ENCODE measurements at regions not wholly inside any gene's neighbourhood (a gene's known extent, or its start where the extent isn't known, plus 50 kb on each side); places are given as distances from the start of the nearest gene placed in this dataset.

DNA sequence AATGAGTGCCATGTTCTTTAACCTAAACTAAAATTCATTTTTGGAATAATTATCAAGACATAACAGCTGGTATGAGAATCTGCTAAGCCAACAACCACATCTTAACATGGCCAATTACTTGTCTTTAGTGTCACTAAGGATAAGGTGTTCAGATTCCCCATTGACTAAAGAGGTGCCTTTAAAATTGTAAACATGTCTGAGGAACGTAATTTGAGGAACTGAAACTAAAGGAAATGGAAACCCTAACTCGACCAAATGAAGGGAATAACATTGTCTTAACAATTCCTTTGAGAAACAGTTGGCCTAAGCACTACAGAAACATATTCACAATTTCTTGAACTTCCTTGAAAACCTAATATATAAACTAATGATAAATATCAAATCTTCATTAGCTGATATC, 355.4 kb upstream of the GULP1 start:
- no peak for DNase-seq (ENCODE audit: low read depth)

DNA sequence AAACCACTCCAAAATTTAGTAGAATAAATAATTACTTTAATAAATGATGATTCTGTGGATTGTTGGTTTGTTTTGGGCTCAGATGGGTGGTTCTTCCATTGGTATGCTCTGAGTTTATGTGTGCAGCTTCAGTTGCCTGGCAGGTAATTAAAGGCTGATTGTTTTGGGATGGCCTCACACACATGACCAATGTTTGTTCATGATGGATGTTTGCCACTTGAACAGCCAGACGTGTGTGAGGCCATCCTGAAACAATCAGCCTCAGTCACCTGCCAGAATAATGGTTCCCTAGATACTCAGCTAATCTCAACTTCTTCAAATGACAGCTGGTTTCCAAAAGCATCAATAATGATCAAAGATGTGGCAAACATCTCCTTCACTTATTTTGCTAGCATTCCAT, 352.5 kb upstream of the GULP1 start:
- no peak for DNase-seq (ENCODE audit: low read depth)

DNA sequence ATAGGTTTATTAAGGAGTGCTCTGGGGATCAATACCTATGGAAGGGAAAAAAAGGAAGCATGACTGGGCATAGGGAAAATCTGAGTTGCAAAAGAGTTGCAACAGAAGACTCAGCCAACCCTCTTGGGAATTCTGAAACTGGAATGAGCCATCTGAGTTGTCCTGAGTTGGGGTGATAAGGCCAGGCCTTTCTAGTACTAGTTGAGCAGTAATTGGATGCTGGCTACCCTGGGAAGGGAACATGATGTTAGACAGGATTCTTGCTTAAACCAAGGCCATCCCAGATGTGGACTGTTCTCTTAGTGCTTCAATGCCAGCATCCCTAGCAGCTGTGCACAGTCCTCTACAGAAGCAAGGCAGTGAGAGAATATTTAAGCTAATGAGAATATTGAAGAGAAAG, 348.8 kb upstream of the GULP1 start:
- DNase-seq (ENCODE audit: low read depth), result no peak

DNA sequence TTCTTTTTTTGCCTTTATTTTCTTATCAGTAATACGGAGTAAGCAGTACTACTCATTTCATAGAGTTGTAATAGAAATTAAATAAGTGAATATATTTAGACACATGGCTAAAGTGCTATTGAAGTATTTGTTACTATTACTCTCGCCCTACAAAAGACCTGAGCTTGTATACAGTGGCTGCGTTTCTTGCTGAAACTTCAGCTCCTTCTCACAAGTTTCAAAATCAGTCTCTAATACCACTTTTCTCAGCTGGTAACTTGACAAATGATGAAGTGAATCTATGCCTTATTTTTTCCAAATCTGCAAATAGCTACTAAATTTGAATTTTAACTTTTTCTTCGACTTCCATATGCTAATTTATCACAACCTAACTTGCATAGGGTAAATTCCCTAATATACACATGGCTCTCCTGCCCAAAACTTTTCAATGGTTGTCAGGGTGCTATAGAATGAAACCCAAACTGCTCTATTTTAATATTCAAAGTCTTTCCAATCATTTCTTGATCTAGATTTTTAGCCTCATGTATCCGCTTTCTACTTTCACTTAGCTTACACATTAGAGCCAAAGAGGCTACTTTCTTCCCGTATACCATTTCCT, 347.8 kb upstream of the GULP1 start:
- DNase-seq (ENCODE audit: low read depth), result no peak

DNA sequence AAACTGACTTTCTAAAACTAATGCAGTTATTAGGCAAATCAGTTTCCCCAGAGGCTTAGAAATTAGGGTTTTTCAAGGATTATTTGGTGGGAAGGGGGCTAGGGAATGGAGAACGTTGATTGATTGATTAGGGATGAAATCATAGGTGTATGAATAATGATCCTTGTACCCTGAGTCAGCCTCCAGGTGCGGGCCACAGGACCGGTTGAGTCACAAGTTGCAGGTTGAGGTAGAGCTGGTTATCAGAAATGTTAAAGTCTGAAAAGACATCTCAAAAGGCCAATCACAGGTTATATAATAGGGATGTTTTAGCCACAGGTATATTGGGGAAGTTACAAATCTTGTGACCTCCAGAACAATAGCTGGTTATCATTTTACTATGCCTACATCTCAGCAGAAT, 341.8 kb upstream of the GULP1 start:
- DNase-seq (ENCODE audit: low read depth), result no peak

DNA sequence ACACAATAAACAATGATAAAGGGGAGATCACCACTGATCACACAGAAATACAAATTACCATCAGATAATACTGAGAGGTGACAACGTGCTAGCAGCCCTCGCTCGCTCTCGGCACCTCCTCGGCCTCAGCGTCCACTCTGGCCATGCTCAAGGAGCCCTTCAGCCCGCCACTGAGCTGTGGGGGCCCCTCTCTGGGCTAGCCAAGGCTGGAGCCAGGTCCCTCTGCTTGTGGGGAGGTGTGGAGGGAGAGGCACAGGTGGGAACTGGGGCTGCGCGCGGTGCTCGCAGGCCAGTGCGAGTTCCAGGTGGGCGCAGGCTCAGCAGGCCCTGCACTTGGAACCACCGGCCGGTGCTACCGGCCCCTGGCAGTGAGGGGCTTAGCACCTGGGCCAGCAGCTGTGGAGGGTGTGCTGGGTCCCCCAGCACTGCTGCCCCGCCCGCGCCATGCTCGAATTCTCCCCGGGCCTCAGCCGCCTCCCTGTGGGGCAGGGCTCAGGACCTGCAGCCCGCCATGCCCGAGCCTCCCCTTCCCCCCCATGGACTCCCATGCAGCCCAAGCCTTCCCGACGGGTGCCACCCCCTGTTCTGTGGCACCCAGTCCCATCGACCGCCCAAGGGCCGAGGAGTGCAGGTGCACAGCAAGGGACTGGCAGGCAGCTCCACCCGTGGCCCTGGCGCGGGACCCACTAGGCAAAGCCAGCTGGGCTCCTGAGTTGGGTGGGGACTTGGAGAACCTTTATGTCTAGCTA, 340.0 kb upstream of the GULP1 start:
- DNase-seq (ENCODE audit: low read depth), result no peak

DNA sequence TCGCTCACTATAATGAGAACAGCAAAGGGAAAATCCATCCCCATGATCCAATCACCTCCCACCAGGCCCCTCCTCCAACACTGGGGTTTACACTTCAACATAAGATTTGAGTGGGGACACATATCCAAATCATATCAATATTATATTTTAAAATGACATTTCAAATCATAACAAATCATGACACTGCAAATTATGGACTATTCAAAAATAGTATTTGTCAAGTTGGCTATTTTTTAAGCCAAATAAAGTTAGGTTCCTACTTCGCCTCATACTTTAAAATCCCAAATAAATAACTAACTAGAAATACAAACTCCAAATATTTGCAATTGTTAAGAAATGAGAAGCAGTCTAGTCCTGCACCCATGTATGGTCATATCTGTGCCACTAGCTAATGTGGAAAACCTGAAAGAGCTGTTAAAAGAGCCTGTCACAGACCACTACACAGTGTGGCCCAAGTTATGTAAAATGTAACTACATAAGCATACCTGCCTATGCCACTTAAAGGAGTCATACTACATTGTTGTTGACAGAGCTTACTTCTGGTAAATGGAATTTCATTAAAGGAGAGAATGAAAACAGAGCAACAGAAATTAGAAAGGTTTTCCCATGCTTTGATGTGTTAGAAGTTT, 334.7 kb upstream of the GULP1 start:
- DNase-seq (ENCODE audit: low read depth), result no peak

DNA sequence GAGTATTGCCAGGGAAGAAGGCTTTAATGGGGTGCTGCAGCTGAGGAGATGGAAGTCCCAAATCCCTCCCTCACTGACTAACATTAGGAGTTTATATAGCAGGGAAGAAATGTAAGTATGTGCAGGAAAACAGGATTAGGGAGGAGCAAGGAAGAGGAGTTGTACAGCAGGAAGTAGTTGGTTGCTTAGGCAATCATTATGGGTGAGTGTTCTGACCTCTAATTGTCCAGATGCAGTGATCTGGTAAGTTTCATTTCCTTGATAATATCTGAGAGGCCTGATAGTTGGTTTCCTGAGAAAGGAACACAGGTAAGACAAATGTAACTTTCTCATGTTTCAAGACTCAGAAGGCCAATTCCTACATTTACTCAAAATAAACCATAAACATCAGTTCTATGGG, 331.9 kb upstream of the GULP1 start:
- DNase-seq (ENCODE audit: low read depth), result no peak

DNA sequence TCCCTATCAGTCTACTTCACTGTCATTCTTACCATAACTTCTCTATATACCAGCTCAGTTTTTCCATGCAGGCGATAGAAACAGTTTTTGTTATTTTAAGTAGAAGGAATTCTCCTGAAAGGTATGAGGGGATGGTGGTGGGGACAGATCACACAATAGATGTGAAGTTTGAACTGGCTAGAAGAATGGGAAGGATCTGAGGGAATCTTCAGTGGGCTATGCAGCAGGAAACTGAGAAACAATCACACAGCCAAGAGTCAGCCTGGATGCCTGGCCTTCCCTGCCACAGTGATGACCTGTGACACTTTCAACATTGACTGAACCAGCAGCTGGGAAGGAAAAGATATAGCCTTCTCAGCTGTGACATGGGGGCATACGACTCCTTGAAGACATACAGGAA, 329.1 kb upstream of the GULP1 start:
- DNase-seq (ENCODE audit: low read depth), result no peak

DNA sequence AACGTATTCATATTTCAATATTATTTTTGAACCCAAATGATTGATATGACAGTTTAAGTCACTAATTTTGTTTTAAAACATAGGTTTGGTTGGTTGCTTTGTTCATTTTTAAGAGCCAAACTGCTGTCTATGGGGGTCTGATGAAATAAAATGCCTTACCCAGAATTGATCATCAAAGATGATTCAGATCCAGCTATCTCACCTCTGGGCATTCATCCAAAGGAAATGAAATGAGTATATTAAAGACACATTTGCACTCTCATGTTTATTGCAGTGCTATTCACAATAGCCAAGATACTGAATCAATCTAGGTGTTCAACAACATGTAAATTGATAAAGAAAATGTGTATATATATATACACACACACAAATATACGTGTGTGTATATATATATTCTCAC, 326.9 kb upstream of the GULP1 start:
- no peak for DNase-seq (ENCODE audit: low read depth)

DNA sequence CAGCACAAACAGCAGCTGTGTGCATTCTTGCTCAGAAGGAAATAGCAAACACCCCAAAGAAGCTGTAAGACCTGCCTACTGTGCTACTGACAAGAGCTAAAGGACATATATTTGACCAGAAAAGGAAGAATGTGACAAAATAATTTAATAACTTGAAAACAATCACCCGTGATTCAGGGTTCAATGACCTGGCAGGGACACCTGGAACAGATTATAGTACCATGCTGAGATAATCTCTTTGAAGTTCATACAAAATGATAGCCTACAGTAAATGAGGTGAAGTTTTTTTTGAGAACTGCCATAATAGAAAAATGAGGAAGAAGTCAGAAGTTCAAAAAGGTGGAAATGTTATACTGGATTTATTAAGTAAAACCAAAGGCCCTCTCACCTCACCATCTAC, 324.8 kb upstream of the GULP1 start:
- DNase-seq (ENCODE audit: low read depth), result no peak

DNA sequence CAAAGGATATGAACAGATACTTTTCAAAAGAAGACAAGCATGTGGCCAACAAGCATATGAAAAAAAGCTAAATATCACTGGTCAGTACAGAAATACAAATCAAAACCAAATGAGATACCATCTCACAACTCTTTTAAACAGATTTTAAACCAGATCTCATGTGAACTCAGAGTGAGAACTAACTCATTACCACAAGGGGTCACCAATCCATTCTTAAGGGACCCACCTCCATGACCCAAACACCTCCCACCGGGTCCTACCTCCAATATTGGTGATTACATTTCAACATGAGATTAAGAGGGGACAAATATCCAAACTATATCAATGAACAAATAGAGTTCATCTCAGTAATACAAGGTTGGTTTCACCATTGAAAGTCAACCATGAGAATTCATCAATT, 319.8 kb upstream of the GULP1 start:
- DNase-seq (ENCODE audit: low read depth), result no peak

DNA sequence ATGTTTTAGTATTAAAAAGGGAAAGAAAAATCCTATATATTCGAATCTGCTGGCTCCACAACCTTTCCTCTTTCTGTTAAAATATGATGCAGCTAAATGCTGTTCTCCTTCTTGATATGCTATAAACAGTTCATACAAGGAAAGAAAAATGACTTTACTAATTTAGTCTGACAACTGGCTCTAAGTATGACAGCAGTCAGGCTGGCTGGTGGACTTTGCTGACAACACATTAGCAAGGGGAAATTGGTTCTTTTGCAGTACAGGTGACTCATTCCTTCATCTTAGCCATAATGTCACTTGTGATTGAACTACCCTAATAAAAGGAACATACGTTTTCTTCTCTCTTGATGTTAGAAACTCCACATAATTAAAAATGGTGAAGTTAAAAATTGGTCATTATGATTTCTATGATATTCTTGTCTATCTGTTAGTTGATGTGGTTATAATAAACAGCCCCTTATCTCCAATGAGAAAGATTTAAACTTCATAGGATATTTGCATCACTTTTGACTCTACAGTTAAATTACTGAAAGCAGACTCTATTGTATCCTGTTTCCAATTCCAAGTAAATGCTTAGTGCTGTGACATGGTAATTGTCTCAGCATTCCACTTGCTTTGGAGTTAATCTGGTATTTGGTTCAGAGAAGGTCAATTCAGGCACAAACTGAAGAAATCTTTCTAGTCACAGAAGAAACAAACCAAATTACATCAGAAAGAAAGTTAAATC, 315.3 kb upstream of the GULP1 start:
- no peak for DNase-seq (ENCODE audit: low read depth)

DNA sequence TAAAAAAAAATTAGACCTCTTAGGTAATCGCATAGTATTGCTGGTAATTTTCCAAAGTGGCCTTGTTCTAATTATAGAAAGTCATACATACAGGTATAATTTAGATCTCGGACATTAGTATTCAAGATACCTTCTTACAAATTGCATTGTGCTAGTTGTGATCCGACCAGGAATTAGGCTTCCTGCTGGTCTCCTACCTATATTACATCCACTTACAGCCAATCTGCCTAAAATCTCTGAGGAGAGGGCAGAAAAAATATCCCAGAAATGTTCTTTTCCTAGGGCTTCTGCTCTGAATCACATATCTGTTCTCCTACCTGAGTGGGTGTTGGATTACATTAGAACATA, 314.7 kb upstream of the GULP1 start:
- DNase-seq (ENCODE audit: low read depth), result no peak

DNA sequence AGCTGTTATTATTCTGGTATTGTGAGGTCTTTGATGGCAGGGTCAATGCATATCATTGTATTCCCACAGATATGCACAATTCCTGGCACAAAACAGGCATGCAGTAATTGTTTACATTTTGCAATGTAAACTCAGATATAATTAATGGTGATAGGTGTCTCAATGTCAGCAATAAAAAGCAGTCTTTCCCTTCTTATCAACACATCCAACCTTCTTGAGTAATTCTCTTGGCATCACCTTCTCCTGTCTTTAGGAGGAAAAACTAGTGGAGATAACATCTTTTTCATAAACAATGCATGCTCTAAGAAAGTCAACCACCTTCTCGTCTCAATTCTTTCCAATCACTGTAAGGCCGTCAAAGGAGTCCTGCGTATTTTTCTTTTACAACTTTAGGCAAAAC, 313.3 kb upstream of the GULP1 start:
- DNase-seq (ENCODE audit: low read depth), result no peak

DNA sequence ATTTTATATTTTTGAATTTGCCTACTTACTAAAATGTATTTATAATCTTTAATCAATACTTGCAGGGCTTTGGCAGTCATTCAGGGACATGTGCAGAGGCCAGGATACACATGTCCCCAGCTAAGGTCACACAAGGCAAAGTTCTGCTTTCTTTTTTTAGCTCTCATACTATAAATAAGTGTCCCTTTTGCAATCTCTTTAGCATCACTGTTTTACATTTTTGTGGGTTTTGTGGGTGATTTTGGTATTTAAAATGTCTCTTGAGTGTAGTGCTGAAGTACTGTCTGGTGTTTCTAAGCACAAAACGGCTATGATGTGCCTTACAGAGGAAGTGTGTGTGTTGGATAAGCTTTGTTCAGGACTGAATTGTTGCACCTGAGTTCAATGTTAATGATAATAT, 309.0 kb upstream of the GULP1 start:
- no peak for DNase-seq (ENCODE audit: low read depth)

DNA sequence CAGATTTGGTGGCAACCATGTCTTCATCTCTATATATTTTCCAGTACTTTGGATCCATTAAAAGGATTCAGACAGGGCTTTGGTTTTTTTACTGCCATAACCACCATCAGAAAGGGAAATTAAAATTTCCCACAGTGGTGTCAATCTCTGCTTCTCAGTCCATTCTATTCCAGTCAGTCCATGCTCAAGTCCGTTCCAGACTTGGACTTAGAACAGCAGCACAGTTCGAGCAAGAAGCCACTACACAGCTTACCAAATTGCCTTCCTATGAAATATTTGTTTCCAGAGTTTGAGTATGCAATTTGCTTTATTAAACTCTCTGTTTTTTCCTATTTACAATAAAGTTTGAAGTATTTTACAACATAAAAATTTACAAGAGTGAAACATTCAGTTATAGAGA, 306.5 kb upstream of the GULP1 start:
- no peak for DNase-seq (ENCODE audit: low read depth)

DNA sequence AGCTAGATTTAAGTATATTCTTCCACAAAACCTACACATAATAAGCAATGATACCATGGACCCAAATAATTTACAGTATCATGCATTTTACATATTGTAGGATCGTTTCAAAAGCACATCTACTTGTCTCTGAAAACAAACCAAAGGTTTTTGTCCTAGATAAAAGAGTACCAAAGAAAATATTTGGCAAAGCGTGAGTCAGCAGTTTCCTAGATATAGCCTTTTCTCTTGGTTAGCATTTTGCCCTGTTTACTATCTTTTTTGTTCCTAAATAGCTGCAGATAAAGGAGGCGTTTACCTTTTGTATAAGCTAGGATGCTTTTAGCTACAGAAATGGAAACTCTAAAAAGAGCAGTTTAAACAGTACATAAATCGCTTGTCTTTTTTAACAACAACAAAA, 305.8 kb upstream of the GULP1 start:
- no peak for DNase-seq (ENCODE audit: low read depth)

DNA sequence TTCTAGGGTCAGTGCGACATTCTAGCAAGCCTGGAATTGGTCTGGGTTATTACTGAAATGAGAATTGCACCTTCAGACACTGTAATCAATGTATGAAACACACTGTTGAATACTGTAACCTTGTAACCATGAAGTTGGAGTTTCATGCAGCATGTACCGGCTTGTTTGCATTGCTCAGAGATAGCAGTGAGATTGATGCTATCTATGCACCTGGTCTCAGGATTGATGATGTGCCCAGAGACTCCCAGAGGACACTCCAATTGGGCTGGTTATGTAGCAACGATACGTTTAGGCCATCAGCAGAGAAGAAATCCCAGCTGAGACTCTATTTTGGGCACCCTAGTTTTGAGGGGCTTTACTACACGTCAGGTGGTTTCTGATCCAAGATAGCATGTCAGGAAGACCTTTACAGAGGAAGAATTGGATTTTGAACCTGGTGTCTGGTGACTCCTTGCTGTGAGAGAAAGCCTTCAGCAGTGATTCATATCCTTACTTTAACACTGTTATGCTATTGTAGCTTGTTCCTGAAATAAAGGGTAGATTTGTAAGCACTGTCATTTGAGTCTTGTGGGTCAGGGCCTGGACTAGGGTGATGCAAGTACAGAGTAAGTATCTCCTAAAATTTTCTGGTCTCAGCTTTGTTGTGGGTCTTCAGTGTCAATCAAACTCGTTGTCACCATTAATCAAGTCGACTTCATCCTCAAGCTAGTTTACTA, 305.1 kb upstream of the GULP1 start:
- DNase-seq (ENCODE audit: low read depth), result no peak

DNA sequence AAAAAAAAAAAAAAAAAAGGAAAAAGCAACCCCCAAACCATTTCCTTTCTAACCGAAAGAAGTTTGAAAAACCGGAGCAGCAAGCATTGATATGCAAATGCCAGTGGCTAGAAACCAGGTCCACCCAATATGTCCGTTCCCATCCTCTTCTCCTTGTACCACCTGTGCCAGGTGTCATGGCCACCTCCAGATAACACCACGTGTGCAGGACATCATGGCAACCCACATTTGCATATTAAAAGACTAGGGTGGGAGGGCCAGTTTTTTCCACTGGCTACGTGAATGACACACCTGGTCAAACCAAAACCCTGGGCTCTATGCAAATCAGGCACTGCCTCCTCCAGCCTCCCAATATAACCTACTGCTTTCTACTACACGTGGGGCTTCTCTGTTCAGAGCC, 303.3 kb upstream of the GULP1 start:
- no peak for DNase-seq (ENCODE audit: low read depth)

DNA sequence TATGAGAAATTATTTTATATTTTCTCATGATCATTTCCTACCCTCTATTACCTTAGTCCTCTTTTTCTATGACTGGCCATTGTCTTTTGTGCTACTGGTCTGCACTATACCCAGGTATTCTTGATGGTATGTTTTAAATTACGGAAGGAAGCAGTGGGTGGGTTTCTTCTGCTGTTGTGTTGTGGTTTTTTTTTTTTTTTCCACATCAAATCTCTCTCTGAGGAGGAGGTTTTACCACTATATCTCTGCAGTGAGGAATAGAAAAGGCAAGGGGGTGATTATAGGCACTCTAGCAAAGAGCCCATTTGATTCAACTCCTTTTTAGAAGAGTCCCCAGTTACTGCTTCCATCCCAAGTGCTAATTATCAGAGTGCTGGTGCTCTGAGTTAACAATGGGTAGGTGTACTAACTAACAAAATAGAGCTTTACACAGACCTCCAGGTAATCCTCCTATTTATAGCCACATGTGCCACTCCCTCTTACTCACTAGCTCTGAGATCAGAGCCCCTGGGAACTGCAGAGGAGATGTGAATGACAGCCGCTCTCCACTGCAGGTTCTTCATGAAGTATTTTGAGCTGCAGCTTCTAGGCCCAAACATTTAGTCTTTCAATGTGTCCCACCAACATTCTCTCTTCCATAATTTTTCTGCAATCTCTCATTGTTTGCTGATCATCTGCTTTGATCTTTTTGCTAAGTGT, 301.6 kb upstream of the GULP1 start:
- DNase-seq (ENCODE audit: low read depth), result no peak

DNA sequence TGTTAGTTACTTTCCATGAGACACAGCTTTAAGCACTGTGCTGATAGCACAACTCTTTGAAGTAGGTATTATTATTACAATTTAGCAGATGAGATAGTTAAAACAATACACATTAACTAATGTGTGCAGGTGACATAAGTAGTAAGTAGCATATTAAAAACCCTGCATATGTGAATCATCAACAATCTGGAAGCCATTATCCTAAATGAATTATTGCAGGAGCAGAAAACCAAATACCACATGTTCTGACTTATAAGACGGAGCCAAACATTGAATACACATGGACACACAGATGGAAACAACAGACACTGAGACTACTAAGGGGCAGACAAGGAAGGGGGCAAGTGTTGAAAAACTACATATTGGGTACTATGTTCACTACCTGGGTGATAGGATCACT, 300.3 kb upstream of the GULP1 start:
- no peak for DNase-seq (ENCODE audit: low read depth)

Measured in activated T-cell treated with anti-CD3 and anti-CD28 coated beads for 48 hours (primary cell).